Osteoblast (primary cell): ENCODE measurements at regions not wholly inside any gene's neighbourhood (a gene's known extent, or its start where the extent isn't known, plus 50 kb on each side); places are given as distances from the start of the nearest gene placed in this dataset.

Experiments
- DNase-seq: peaks from one replicate; pipeline ENCODE4 v3.0.0; 2011; ENCODE audit warnings: low spot score, mixed read lengths; ENCODE audit not compliant: insufficient read length; ENCODE audit errors: missing footprints
- H2AFZ ChIP-seq: 2 replicates; pipeline ENCODE4 v1.6.0; 2011; ENCODE audit warnings: mild to moderate bottlenecking, low read length
- H3K27ac ChIP-seq: 2 replicates; pipeline ENCODE4 v1.5.1; 2011; ENCODE audit warnings: mild to moderate bottlenecking, low read depth, low read length, moderate library complexity
- H3K27me3 ChIP-seq: 2 replicates; pipeline ENCODE4 v1.6.0; 2012; ENCODE audit warnings: mild to moderate bottlenecking, control low read depth, inconsistent platforms, low read length, moderate library complexity; ENCODE audit not compliant: insufficient read depth
- H3K36me3 ChIP-seq: 2 replicates; pipeline ENCODE4 v1.5.1; 2011; ENCODE audit warnings: mild to moderate bottlenecking, low read length, control low read depth, moderate library complexity; ENCODE audit not compliant: insufficient read depth
- H3K4me1 ChIP-seq: 2 replicates; pipeline ENCODE4 v1.5.1; 2011; ENCODE audit warnings: mild to moderate bottlenecking, low read length, control low read depth, moderate library complexity; ENCODE audit not compliant: insufficient read depth
- H3K4me2 ChIP-seq: 2 replicates; pipeline ENCODE4 v1.6.0; 2011; ENCODE audit warnings: mild to moderate bottlenecking, low read length; ENCODE audit not compliant: insufficient read depth
- H3K4me3 ChIP-seq: fragments of 200-600 bp; sonication (generic); 3 replicates; pipeline ENCODE4 v1.5.1; 2012; ENCODE audit warnings: mild to moderate bottlenecking, low read length, inconsistent platforms; ENCODE audit not compliant: insufficient read depth
- H3K79me2 ChIP-seq: 2 replicates; pipeline ENCODE4 v1.6.0; 2012; ENCODE audit warnings: mild to moderate bottlenecking, low read length, control low read depth, inconsistent platforms; ENCODE audit not compliant: insufficient read depth
- H3K9me3 ChIP-seq: 2 replicates; pipeline ENCODE4 v1.5.1; 2011; ENCODE audit warnings: low read depth, low read length, control low read depth
- H4K20me1 ChIP-seq: 2 replicates; pipeline ENCODE4 v1.6.0; 2012; ENCODE audit warnings: mild to moderate bottlenecking, low read length, control low read depth; ENCODE audit not compliant: insufficient read depth
- CTCF ChIP-seq: IDR thresholded peaks from 2 replicates; pipeline ENCODE4 v1.5.1; 2011; ENCODE audit warnings: mild to moderate bottlenecking, low read depth, low read length, moderate library complexity; ENCODE audit errors: extremely low read depth

GRCh38 chr4:126851391-126851790 is 781.4 kb upstream of the INTU start:
- Histone ChIP-seq H3K27me3 (no peaks in the 10 kb centered on the region), H3K27ac (no peak overlapping the region), H2AFZ (no peak overlapping the region), H3K4me3 (no peak overlapping the region), H3K4me2 (no peak overlapping the region), H3K79me2 (no peaks in the 10 kb centered on the region), H4K20me1 (no peaks in the 10 kb centered on the region), H3K9me3 (no peaks in the 10 kb centered on the region), H3K36me3 (no peaks in the 10 kb centered on the region), H3K4me1 (peaks cover 12% of the 10 kb centered on the region)
- no peak for DNase-seq
- no peak for TF ChIP-seq CTCF

DNA sequence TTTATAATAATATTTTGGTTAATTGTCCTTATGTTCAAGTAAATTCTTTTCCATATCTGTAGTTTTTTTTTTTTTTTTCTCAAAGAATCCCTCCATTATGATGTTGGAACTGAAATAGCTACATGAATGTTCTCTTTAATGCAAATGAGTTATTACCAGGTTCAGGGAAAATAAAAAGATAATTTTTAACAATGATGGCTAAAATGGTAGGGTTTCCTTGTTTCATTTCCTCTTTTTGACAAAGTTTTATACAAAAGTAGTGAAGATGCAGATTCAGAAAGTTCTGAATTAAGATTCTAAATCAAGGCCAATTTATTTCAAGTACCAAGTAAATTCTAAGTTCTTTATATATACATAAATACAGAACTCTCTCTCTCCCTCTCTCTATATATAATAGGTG is 779.0 kb upstream of the INTU start:
- DNase-seq = no peak
- Histone ChIP-seq H2AFZ (no peak overlapping the region), H3K4me2 (no peak overlapping the region), H3K27me3 (no peaks in the 10 kb centered on the region), H3K4me3 (no peak overlapping the region), H3K79me2 (no peaks in the 10 kb centered on the region), H4K20me1 (no peaks in the 10 kb centered on the region), H3K27ac (no peak overlapping the region), H3K9me3 (no peaks in the 10 kb centered on the region), H3K4me1 (peaks cover 12% of the 10 kb centered on the region), H3K36me3 (no peaks in the 10 kb centered on the region)
- no peak for TF ChIP-seq CTCF

GRCh38 chr4:126856906-126857305 is 775.9 kb upstream of the INTU start:
- no peak overlapping the region for H3K4me3 ChIP-seq
- no peak overlapping the region for H2AFZ ChIP-seq
- H3K9me3 ChIP-seq = no peaks in the 10 kb centered on the region
- no peak for DNase-seq
- H3K27me3 ChIP-seq = no peaks in the 10 kb centered on the region
- no peaks in the 10 kb centered on the region for H3K4me1 ChIP-seq
- no peaks in the 10 kb centered on the region for H4K20me1 ChIP-seq
- no peak overlapping the region for H3K4me2 ChIP-seq
- no peak overlapping the region for H3K27ac ChIP-seq
- H3K36me3 ChIP-seq = no peaks in the 10 kb centered on the region
- TF ChIP-seq CTCF = no peak
- H3K79me2 ChIP-seq = no peaks in the 10 kb centered on the region

DNA sequence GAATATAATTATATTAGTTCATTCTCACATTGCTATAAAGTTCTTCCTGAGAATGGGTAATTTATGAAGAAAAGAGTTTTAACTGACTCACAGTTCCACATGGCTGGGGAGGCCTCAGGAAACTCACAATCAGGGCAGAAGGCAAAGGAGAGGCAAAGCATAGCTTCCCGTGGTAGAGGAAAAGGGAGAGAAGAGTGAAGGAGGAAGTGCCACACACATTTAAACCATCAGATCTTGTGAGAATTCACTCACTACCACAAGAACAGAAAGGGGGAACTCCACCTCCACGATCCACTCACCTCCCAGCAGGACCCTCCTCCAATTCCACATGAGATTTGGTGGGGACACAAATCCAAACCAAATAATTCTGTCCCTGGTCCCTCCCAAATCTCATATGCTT is 773.4 kb upstream of the INTU start:
- Histone ChIP-seq H4K20me1 (no peaks in the 10 kb centered on the region), H3K4me1 (no peaks in the 10 kb centered on the region), H3K27ac (no peak overlapping the region), H3K9me3 (no peaks in the 10 kb centered on the region), H2AFZ (no peak overlapping the region), H3K4me2 (no peak overlapping the region), H3K27me3 (no peaks in the 10 kb centered on the region), H3K79me2 (no peaks in the 10 kb centered on the region), H3K4me3 (no peak overlapping the region), H3K36me3 (no peaks in the 10 kb centered on the region)
- TF ChIP-seq CTCF = no peak
- DNase-seq = no peak
